ENCODE measurements at regions not wholly inside any gene's neighbourhood (a gene's known extent, or its start where the extent isn't known, plus 50 kb on each side); places are given as distances from the start of the nearest gene placed in this dataset.

DNA sequence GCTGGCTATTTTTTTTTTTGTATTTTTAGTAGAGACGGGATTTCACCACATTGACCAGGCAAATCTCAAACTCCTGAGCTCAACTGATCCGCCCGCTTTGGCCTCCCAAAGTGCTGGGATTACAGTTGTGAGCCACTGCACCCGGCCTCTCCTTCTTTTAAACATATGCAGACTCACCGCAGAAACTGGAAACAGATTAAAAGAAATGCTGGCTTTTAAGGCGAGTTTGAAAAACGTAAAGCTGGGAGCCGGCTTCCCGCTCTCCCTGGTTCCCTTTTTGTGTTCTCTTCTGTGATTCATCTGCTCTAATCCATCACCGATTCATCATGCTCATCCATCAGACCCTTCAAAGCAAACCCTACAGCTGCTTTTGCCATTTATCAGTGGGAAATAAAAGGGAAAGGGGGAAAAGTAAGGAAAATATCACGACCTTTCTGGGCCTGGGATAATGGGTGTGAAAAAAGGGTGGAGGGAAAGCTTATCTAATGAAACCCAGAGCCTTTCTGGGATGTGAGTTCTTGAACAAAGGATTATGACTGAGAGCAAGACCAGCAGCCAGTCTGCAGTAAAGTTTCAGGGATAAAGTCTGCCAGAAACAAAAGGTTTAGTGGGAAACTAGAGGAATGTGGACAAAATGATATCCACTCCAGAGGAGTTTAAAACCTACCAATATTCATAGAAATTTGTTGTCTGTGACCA is 92.3 kb upstream of the LRIG1 start:
- no peak for DNase-seq

DNA sequence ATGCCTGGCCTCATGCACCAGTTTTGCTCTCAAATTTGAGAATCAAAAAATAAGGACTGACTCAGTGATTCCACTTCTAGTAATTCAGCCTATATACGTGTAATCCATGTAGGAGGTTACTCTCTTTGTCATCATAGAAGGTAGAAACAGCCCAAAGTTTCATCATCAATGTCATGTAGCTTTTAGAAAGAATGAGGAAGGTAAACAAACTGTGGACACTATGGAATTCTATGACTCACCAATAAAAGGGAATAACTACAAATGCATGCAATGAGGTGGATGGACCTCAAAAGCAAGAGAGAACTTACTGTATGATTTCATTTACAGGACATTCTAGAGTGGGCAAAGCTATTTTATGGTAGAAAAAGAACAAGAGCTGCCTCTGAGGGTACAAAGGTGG is 93.2 kb upstream of the LRIG1 start:
- DNase-seq: no peak

DNA sequence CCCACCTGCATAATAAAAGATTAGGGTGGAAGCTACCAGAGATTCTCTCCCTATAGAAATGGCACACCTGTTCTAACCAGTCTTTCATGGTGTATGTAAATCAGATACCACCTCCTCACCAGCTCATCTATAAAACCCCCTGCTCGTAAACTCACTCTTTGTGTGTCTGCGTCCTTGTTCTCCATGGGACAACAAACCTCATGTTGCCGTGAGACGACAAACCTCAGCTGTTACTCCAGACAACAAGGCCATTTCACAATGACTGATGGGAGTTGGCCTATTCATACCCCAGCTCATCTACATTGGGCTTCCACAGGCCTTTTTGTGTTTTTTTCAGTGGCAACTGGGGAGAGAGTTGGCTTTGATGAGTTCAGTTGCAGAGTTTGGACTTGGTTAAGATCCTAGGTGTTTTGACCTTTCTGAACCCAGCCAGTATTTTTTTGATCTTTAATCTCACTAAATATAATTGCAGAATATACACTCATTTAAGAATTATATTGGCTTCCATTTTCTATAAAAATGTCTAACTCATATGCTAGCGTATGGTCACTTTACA is 96.6 kb upstream of the LRIG1 start:
- DNase-seq: no peak

DNA sequence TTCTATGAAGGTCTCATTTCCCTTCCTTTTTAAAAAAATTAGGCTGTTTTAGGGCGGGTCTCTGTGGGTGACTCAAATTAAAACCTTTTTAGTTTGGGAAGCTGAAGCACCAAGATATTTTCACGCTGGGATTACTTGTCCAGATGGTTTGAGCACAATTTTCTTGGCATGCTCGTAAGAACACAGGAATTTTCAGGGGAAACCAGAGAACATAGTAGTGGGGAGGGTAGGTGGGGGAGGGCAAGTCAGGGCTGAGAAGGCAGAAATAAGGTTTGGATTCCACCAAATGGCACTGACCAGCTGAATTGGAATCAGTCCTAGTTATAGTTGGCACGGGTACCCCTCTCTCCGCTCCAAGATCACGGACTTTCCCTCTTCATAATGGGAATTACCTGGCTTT is 97.3 kb upstream of the LRIG1 start:
- no peak for DNase-seq

DNA sequence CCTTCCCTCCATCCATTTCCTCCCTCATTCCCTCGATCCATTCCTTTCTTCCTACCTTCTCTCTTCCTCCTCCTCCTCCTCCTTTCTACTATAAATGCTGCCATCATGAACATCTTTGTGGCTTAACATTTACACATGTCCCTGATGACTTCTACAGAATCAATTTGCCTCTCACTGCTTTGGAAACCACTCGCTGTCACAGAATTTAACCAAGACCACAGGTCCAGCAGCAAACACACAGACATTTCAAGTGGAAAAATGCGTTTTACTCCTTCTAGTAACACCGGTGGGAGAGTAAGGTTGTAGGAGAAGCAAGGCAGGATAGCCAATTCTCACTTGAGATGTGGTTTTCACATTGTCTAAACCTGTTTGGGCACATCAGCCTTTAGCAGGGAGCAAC is 101.4 kb upstream of the LRIG1 start:
- no peak for DNase-seq

DNA sequence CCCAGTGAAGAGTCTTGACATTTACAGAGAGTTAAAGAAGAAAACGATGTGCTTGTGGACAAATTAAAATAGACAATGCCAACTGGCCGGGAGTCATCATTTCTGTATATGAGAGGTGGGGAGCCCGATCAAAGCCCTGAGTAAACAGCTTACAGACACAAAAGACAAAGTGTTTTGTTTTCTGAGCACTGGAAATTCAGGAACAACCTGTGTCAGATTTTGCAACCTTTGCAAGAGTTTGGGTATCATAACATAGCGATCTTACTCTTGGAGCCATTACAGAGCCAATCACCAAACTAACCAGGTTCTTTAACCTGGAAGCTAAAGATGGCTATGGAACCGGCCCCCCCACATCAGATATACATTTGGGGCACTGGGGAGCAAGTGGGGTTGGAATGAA is 101.9 kb upstream of the LRIG1 start:
- no peak for DNase-seq

DNA sequence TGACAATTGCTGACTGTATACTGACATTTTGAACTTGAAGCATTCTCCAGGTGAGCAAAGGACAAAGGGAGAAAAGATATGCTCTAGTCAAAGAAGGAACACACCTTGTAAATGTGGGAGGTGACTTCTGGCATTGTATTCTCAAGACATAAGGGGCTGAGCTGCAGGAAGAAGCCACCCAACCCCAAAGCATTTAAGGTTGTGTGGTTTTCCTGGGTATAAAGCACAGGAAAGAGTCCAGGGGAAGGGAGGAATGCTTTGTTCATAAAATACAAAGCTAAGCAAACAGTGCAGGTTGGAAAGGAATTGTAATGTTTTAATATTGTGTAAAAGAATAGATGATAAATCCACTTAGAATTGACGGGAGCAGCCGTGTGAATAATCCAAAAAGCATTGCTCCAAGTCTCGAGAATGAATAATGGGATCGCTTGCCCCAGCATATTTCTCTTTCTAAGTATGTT is 102.4 kb upstream of the LRIG1 start:
- DNase-seq: no peak

DNA sequence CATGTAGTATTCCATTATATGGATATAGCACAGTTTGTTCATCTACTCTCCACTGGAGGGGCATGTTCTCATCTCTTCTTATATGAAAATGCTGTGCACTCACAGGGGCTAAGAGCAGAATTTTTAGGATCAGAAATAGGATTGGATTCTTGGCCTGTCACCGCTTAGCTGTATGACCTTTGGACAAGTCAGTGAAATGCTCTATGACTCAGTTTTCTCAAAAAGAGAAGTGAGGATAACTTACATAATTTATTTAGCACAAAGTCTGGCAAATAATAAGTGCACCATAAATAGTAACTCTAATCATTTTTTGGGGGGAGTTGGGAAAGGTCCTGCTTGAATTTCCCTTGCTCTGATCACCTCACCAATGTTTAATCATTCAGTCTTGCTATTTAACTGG is 103.7 kb upstream of the LRIG1 start:
- no peak for DNase-seq

DNA sequence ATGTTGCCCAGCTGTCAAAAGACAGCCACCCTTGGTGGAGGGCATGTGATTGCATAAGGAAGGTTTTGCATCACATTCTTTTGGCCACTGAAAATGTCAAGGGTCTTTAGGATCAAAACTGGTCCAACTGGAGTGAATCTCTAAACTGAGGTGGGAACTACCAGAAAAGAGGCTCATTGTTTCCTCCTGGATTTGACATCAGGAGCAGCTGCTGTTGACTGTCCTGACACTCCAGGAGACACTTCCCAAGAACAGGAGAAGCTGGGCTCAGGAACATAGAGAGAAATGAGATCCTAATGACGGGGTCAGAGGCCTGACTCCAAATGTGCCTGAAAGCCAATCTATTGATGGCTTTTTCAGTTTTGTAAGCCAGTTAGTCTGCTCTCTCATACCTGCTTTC is 105.3 kb upstream of the LRIG1 start:
- no peak for DNase-seq

DNA sequence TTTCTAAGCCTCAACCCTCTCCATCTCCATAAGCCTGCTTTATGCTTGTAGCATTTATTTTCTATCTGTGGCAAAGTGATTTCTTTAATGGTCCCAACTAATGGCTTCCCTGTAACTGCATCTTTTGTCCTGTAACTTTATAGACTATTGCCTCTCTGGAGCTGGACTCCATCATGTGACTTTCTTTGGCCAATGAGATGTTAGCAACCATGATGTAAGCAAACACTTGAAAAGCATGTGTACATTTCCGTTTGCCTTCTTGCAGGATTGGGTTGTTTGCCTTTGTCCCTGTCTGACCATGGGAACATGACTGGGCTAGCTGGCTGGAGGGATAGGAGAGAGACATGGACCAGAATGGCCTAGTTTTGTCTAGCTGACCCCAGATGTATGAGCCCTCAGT is 106.0 kb upstream of the LRIG1 start:
- no peak for DNase-seq

DNA sequence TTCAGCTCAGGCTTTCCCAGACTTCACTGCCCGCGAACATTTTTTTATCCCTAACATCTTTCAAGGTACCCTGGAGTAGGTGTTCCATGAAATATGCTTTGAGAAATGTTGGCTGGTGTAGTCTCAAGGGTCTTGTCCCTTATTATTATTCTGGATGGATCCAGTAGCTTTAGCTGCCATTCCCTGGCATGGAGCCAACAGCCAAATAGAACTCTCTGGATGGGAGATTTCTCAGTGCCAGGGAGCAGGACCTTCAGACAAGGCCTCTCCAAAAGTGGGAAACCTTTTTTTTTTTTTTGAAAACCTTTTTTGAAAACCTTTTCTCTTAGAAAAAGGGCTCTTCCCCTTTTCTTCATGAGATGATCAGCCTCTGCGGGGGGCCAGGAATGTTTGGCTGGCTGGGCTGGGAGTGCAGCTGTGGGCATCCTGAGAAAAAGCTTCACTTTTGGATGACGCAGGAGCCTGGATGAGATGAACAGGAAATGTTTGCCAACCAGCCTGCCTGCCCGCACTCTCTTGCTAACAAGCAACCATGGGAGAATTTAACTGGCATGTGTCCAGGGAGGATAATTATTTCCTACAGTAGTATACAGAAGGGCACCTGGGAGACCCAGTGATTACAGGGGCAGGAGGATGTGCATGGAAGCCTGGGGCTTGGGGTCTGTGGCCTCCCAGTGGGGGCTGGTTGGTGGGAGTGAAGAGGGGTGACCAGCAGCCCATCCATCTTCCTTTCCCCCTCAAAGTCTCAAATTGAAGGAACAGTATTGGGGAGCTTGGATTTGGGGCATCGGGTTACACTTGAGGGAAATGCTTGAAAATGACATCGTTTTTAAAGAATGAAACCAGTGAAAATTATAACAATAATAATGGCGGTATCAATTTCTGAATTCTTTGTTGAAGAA is 109.1 kb upstream of the LRIG1 start:
- no peak for DNase-seq

DNA sequence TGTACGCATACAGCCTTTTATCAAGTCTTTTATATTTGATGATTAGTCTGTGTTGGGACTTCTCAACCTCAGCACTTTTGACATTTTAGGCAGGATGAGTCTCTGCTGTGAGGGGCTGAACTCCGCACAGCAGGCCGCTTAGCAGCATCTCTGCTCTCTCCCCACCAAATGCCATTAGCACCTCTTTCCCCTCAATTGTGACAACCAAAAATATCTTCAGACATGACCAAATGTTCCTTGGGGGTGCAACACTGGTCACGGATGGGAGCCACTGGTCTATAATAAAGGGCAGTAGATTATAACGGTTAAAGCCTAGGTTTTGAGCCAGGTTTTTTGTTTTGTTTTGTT is 109.7 kb upstream of the LRIG1 start:
- no peak for DNase-seq

DNA sequence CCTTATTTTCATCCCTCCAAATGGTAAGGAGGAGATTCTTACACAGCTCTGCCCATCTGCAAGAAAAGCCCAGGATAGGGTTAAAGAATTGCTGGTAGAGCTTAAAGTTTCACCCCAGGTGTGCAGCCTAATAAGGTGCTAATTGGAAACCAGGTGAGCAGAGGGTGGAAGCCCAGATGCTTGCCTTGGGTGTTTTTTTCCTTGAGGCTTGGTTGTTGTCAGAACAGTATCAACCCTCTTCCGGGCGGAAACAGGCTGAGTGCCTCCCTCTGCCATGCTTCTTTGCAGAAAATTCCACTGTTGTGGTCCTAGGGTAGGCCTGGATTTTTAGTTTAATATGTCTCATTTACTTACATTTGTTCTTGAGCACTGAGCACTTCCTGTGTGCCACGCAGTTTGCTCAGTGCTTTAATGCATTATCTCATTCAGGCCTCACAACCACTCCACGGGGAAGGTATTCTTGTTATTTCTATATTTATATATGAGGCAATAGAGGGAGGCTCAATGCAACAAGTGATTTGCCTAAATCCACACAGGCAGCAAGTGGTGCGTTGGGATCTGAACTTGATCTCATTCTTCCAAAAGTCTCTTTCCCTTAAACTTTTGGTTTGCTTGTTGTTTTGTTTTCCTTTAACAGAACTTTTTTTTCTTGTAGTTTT is 115.0 kb upstream of the LRIG1 start:
- peak; percentile 64 for DNase-seq

DNA sequence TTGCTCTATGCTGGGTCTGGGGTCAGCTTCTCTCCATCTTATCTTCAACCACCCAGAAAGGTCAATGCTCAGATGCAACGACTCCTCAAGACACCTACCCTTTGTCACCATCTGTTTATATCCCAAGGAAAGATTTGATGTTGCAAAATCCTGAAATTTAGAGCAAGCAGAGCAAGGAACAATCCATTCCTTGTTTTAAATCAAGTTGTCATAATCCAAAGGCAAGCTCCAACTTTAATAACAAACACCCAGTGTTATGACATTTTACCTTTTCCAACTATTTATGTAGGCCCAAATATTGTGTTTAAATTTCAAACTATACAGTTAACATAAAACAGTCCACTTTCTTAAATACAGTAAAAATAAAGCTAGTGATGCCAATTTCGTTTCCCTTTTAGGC is 116.5 kb upstream of the LRIG1 start:
- no peak for DNase-seq

DNA sequence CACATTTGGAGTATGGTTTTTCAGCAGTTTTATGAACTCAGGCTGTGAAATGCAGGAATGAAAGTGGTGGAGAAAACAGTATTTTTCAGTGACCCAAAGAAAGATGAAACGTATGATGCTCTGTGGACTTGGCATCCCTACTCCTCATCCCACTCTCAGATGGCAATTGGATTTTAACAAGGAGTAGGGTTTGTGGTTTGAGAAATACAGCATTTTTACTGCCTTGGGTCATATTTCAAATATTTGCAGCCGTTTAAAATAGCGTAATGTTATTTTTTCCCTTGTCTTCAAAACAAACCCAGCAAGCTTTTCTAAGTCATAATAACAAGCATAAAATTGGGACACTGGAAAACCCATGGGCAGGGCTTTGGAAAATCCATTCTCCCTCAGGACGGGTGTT is 117.2 kb upstream of the LRIG1 start:
- DNase-seq: no peak

DNA sequence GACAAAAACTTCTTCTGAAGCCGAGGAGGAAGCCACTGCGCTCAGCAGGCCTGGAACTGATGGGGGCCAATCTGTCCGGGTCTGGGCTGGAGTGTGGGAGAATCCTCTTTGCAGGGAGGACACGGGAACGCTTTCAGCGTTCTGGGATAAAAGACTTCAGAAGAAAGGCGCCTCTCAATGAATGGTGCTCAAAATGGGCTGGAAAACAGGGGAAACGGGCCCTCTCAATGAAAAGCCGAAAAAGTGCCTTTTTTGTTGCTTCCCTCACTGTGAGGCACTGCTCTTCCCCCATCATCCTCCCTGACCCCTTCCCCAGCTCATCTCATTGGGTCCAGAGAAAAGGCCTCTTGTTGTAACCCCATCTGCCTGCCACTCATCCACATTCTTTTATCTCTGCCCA is 119.5 kb upstream of the LRIG1 start:
- DNase-seq: no peak

DNA sequence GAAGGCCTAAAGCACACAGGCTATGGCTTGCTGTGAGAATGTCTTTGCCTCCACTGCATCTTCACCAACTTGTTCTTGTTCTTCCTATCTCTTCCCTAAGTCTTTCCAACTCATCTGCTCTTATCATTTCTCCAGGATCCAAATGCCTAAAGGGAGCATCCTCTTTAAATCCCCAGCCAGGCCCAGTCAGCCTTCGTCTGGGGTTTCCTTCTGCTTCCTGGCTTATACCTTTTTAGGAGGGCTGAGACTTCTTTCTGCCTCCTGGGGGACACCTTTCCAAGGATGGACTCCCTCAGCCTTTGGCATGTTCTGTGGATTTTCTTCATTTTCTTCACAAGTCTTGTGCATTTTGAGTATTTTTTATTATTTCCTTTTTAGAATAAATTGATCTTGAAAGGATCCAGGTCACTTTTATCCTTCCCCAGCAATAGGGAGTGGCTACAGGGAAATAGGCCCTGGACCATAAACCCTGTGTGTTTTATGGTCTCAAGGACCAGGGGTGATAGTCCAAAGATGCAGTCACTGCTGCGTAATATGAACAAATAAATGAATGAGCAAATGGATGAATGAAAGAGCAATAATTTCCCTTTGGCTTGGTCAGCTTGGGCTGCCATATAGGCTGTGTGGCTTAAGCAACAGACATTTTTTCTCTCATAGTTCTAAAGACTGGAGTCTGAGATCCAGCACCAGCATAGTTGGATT is 122.1 kb upstream of the LRIG1 start:
- no peak for DNase-seq

DNA sequence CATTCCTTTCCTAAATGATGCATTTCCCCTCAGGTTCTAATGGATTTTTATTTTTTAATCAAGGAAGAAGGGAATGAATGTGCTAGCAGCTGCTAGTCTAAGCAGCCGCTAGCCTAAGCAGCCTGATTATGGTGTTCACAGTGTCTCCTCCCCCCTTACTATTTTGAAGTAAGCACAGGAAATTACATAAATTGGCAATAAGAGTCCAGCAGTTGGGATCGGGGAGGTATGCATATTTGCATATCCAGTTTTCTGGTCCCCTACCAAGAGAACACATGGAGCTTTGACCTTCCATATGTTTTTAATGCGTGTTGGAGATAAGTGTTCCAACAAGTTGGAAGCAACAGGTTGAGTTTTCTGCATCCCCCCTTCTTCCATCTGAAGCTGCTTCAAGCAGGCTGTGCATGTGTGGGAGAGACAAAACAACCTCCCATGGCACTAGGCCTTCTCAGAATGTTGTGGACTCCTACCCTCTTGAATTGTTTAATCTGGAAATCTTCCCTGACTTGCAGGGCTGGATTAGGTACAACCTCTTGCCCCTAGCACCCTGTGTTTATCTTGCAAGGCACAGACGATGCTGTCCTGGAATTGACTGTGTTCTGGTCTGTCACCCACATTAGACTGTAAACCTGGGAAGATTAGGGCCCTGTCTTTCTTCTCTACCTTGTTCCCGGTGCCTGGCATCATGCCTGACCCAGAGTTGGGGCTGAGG is 124.8 kb upstream of the LRIG1 start:
- no peak for DNase-seq

DNA sequence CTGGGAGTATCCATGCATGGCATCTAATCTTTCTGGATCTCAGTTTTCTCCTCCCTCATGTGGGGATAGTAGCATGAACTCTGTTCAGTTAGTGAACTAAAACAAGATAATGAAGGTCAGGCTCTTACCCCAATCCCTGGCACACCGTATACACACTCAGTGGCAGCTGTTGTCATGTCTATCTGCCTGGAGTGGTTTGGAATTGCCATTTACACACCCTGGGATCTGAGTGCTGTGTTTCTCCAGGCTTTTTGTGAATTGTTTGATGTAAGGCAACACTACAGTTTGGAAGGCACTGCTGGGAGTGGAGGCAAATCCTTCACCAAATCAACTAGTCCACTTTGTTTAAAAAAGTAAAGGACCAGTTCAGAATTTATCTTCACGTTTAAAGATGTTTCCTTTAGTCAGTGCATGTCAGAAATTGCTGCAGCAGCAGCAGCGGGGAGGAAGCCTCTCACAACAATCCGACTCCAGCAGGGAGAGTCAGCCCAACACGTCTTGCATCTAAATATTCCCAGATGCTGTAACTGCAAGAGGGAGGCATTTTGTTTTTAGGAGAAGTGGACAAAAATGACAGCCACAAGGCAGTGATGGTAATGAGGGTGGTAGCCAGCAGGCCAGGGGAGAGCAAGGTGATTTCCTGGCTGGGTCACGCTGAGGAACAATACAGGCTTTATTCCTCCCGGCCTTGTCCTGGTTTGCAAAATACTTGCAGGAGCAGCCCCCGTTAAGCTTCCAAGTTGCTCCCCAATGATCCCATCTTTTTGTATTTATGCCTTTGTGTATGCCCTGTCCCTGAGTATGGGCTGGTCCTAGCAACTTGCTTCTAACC is 128.5 kb upstream of the LRIG1 start:
- DNase-seq: no peak

DNA sequence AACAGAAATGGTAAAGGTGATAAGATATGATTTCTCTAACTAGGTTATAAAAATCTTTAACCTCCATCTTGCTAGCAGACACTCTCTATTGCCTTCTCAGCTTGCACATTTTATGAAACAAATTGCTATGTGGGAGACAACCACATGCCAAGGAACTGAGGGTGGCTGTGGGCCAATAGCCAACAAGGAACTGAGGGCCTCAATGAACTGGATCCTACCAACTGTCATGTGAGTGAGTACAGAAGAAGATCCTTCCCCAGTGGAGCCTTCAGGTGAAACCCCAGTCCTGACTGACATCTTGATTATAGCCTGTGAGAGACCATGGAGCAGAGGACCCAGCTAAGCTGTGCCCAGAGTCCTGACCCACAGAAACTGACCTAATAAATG is 129.2 kb upstream of the LRIG1 start:
- no peak for DNase-seq

Data from NCI-H526 treated with DMSO at 0.1 percent for 48 hours (cell line).